ENCODE measurements at regions not wholly inside any gene's neighbourhood (a gene's known extent, or its start where the extent isn't known, plus 50 kb on each side); places are given as distances from the start of the nearest gene placed in this dataset.
A peak's percentile ranks its signal among the peaks of the same experiment; 100 is the strongest.

- no peak overlapping the region for H3K27ac ChIP-seq
- TF ChIP-seq CTCF (IDR thresholded peaks at IDR 0.05), result peak; percentile 36
- TF ChIP-seq ZFX (IDR thresholded peaks at IDR 0.05; ENCODE audit: borderline replicate concordance), result no peak
These were observed 54.2 kb upstream of the FRMD1 start for GRCh38 chr6:168133168-168133561.

- TF ChIP-seq ZFX (IDR thresholded peaks at IDR 0.05; ENCODE audit: borderline replicate concordance) (no peak), CTCF (IDR thresholded peaks at IDR 0.05) (peak; percentile 72)
- H3K27ac ChIP-seq, result no peak overlapping the region
These were observed 53.6 kb upstream of the FRMD1 start for GRCh38 chr6:168132531-168133167.

- TF ChIP-seq CTCF (IDR thresholded peaks at IDR 0.05) (no peak), ZFX (IDR thresholded peaks at IDR 0.05; ENCODE audit: borderline replicate concordance) (no peak)
- H3K27ac ChIP-seq, result no peak overlapping the region
These were observed 52.7 kb upstream of the FRMD1 start for GRCh38 chr6:168131464-168132415.

- no peak overlapping the region for H3K27ac ChIP-seq
- TF ChIP-seq ZFX (IDR thresholded peaks at IDR 0.05; ENCODE audit: borderline replicate concordance), result no peak
- TF ChIP-seq CTCF (IDR thresholded peaks at IDR 0.05), result no peak
These were observed 51.8 kb upstream of the FRMD1 start for GRCh38 chr6:168130697-168131371.

GRCh38 chr6:168130168-168130696 is 51.2 kb upstream of the FRMD1 start:
- TF ChIP-seq CTCF (IDR thresholded peaks at IDR 0.05), result no peak
- no peak for TF ChIP-seq ZFX (IDR thresholded peaks at IDR 0.05; ENCODE audit: borderline replicate concordance)
- H3K27ac ChIP-seq, result no peak overlapping the region

- no peak for TF ChIP-seq CTCF (IDR thresholded peaks at IDR 0.05)
- TF ChIP-seq ZFX (IDR thresholded peaks at IDR 0.05; ENCODE audit: borderline replicate concordance), result no peak
- no peak overlapping the region for H3K27ac ChIP-seq
These were observed 50.5 kb upstream of the FRMD1 start for GRCh38 chr6:168129292-168130167.
